ENCODE measurements at regions not wholly inside any gene's neighbourhood (a gene's known extent, or its start where the extent isn't known, plus 50 kb on each side); places are given as distances from the start of the nearest gene placed in this dataset.

DNA sequence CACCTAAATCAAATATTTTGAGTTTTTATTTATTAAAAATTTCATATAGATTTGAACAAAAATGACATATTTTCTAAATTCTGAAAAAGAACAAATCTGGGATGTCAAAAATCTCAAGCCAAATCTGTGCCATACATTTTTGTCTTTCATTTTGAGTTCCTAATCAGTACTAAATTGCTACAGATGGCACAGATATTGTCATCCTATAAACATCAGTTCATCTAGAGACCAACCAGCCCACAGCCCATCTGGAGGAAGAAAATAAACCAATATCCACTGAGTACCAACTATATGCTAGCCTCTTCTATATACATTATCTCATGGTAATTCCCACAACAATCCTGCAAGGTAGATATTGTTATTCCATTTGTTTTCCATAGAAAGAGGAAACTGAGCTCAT is 156.8 kb upstream of the ATP1B1 start:
- DNase-seq (ENCODE audit: low spot score in 2 of 2) = no peak
- intact Hi-C loops (cut with DNase I; ENCODE audit: low total_unique reads) = no loop called here
- no peak for TF ChIP-seq POLR2A (IDR thresholded peaks at IDR 0.05)
- TF ChIP-seq, protein P1, sequence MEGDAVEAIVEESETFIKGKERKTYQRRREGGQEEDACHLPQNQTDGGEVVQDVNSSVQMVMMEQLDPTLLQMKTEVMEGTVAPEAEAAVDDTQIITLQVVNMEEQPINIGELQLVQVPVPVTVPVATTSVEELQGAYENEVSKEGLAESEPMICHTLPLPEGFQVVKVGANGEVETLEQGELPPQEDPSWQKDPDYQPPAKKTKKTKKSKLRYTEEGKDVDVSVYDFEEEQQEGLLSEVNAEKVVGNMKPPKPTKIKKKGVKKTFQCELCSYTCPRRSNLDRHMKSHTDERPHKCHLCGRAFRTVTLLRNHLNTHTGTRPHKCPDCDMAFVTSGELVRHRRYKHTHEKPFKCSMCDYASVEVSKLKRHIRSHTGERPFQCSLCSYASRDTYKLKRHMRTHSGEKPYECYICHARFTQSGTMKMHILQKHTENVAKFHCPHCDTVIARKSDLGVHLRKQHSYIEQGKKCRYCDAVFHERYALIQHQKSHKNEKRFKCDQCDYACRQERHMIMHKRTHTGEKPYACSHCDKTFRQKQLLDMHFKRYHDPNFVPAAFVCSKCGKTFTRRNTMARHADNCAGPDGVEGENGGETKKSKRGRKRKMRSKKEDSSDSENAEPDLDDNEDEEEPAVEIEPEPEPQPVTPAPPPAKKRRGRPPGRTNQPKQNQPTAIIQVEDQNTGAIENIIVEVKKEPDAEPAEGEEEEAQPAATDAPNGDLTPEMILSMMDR (IDR thresholded peaks at IDR 0.05) = no peak
- H3K4me3 ChIP-seq (ENCODE audit: low read depth, poor library complexity, severe bottlenecking) = no peak overlapping the region

DNA sequence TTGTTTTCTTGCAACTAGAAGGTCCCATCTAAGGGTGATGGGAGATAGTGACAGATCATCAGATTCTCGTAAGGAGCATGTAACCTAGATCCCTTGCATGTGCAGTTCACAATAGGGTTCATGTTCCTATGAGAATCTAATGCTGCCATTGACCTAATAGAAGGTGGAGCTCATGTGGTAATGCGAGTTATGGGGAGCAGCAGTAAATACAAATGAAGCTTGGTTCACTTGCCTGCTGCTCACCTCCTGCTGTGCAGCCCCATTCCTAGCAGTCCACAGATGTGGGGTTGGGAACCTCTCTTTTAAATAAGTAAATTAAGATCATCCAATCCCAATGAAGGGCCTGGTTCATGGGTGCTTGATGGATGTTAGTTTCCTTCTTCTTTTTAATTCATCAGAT is 148.7 kb upstream of the ATP1B1 start:
- WGBS, 2 donors = 79 to 89% methylated on average over 2 of the region's 2 CpGs
- no peak overlapping the region for H3K4me3 ChIP-seq (ENCODE audit: low read depth, poor library complexity, severe bottlenecking)

DNA sequence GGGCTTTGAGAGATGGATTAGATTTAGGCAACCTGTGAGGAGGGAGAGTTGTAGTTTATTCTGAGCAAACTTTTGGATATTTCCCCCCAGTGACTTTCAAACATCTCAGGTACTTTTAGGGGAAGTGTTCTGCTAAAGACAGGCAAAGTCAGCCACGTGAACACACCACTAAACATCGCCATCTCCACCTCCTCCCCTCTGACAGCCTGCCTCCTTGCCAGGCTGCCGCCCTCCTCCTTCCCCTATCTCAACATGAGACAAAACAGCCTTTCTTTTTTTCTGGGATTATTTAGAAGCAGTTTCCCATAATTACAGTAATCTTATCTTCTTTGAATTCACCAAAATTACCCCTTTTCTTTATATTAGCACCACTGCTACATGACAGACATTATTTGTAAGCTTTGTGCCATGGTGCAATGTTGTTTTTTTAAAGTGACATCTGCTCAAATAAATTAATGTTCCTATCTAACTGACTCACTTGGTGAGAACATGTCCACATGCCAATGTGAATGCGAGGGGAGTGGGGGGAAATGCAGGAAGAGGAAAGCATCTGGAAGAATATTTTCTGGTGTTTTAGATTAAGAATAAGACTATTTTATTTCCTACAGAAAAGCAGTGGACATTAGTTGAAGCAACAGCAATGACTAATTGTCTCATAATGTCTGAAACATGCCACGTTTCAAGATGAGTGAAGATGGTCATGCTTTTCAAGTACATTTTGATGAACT is 147.8 kb upstream of the ATP1B1 start:
- no peak for DNase-seq (ENCODE audit: low spot score in 2 of 2)
- TF ChIP-seq POLR2A (IDR thresholded peaks at IDR 0.05) = no peak
- TF ChIP-seq, protein P1 (IDR thresholded peaks at IDR 0.05) = no peak
- WGBS, 2 donors = 59 to 61% methylated on average over 5 of the region's 5 CpGs
- H3K4me3 ChIP-seq (ENCODE audit: low read depth, poor library complexity, severe bottlenecking) = no peak overlapping the region
- intact Hi-C loops (cut with DNase I; ENCODE audit: low total_unique reads) = no loop called here

More for the DNA sequence above, 148.7 kb upstream of the ATP1B1 start:
- intact Hi-C loops (cut with DNase I; ENCODE audit: low total_unique reads) = no loop called here
- DNase-seq (ENCODE audit: low spot score in 2 of 2) = no peak
- TF ChIP-seq, protein P1 (IDR thresholded peaks at IDR 0.05) = no peak
- no peak for TF ChIP-seq POLR2A (IDR thresholded peaks at IDR 0.05)

DNA sequence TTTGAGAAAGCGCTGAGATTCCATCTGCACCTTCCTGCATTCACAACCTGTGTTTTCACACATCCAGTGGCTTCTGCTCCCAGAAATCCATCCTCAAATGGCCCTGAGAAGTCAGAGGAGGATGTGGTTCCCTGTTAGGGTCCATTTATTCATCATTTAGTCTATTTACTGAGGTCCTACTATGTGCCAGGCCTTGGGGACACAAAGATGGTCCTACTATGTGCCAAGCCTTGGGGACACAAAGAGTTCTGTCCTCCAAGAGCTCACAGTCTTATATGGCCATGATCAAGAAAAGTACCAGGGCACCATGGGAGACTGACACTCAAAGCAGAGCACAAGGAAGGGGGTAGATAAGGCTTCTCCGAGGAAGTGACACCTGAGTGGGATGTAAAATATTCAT is 147.1 kb upstream of the ATP1B1 start:
- WGBS, 2 donors = 91 to 93% methylated on average over 2 of the region's 2 CpGs
- TF ChIP-seq, protein P1 (IDR thresholded peaks at IDR 0.05) = no peak
- TF ChIP-seq POLR2A (IDR thresholded peaks at IDR 0.05) = no peak
- H3K4me3 ChIP-seq (ENCODE audit: low read depth, poor library complexity, severe bottlenecking) = no peak overlapping the region
- DNase-seq (ENCODE audit: low spot score in 2 of 2) = no peak
- intact Hi-C loops (cut with DNase I; ENCODE audit: low total_unique reads) = no loop called here

DNA sequence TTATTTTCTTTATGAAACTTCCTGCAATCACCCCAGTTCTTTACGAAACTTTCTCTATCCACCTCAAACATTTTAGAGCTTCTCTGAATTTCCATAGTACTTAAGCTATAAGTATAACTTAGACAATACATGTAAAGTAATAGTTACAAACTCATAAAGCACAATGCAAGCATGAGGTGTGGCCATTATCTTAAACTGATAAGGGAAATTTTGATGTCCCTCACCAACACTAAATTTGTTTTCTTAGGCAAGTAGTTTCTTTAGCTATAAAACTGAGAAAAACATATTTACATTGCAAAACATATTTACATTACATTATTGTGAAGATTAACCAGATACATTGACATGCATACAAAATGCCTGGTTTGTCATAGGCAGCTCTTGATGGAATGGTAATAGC is 146.4 kb upstream of the ATP1B1 start:
- DNase-seq (ENCODE audit: low spot score in 2 of 2) = no peak
- H3K4me3 ChIP-seq (ENCODE audit: low read depth, poor library complexity, severe bottlenecking) = no peak overlapping the region
- no peak for TF ChIP-seq POLR2A (IDR thresholded peaks at IDR 0.05)
- TF ChIP-seq, protein P1 (IDR thresholded peaks at IDR 0.05) = no peak
- WGBS, 2 donors = 94 to 97% methylated on average over 1 of the region's 1 CpG
- intact Hi-C loops (cut with DNase I; ENCODE audit: low total_unique reads) = no loop called here

DNA sequence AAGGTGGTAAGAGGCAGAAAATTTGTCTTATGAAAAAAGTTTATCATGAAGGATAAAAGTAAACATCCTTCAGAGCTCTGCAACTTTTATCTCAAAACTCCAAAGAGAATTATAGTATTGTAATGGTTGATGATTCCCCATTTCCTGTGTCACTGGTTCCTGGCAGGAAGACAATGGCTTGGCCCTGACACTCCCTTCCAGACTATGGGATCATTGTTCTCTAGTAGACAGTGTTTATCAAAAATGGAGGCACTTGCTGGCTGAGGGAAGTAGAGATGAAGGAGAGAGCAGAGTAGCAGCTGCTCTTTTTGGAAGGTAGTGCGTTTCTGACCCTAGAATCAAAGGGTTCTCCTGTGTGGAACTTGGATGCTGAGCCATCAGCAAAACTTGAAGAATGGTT is 145.9 kb upstream of the ATP1B1 start:
- TF ChIP-seq POLR2A (IDR thresholded peaks at IDR 0.05) = no peak
- TF ChIP-seq, protein P1 (IDR thresholded peaks at IDR 0.05) = no peak
- intact Hi-C loops (cut with DNase I; ENCODE audit: low total_unique reads) = no loop called here
- 67 to 71% methylated on average over 1 of the region's 1 CpG for WGBS, 2 donors
- DNase-seq (ENCODE audit: low spot score in 2 of 2) = no peak
- H3K4me3 ChIP-seq (ENCODE audit: low read depth, poor library complexity, severe bottlenecking) = no peak overlapping the region
